H1 (cell line): ENCODE measurements at regions not wholly inside any gene's neighbourhood (a gene's known extent, or its start where the extent isn't known, plus 50 kb on each side); places are given as distances from the start of the nearest gene placed in this dataset.

Experiments used
- KDM1A ChIP-seq: fragments of 200-600, 300-600 bp; sonication (generic); IDR thresholded peaks from 2 replicates; pipeline ENCODE4 v1.7.1; 2016; ENCODE audit warnings: mild to moderate bottlenecking, low read length, borderline replicate concordance
- TAF7 ChIP-seq: optimal IDR thresholded peaks from 2 replicates; pipeline ENCODE3; 2011; ENCODE audit warnings: low read depth, mild to moderate bottlenecking, inconsistent platforms, low read length, moderate library complexity, borderline replicate concordance
- ZNF274 ChIP-seq: IDR thresholded peaks from 2 replicates; pipeline ENCODE4 v1.7.0; 2012; ENCODE audit warnings: low read length, borderline replicate concordance; ENCODE audit errors: extremely low read depth

- TF ChIP-seq TAF7 (no peak), ZNF274 (no peak), KDM1A (no peak)
These were observed 472.5 kb downstream of the PID1 start (continued) for GRCh38 chr2:228798458-228799207.
